Neural cell (in vitro differentiated cells): ENCODE measurements at regions not wholly inside any gene's neighbourhood (a gene's known extent, or its start where the extent isn't known, plus 50 kb on each side); places are given as distances from the start of the nearest gene placed in this dataset.

Experiments
- H2AFZ ChIP-seq: fragments of 200-600, 300-800 bp; sonication (generic), shearing (Covaris generic); 2 replicates; pipeline ENCODE4 v1.6.0; 2014; ENCODE audit warnings: low read depth, mild to moderate bottlenecking, antibody characterized with exemption, low read length, moderate library complexity
- H3F3A ChIP-seq: fragments of 200-600 bp; shearing (Covaris generic); 2 replicates; pipeline ENCODE4 v1.6.1; 2016; ENCODE audit warnings: mild to moderate bottlenecking, moderate library complexity, mixed read lengths, antibody characterized with exemption, low read length; ENCODE audit not compliant: insufficient read depth, poor library complexity, severe bottlenecking
- H3K27ac ChIP-seq: fragments of 200-600, 300-800 bp; sonication (generic), shearing (Covaris generic); 2 replicates; pipeline ENCODE4 v1.5.1; 2014; ENCODE audit warnings: mild to moderate bottlenecking, low read length, moderate library complexity
- H3K27me3 ChIP-seq: fragments of 300-800, 200-600 bp; sonication (generic), shearing (Covaris generic); 2 replicates; pipeline ENCODE4 v1.6.0; 2014; ENCODE audit warnings: mild to moderate bottlenecking, low read depth, low read length, moderate library complexity; ENCODE audit not compliant: insufficient read depth
- H3K36me3 ChIP-seq: fragments of 300-800, 200-600 bp; sonication (generic), shearing (Covaris generic); 2 replicates; pipeline ENCODE4 v1.5.1; 2014; ENCODE audit warnings: mild to moderate bottlenecking, antibody characterized with exemption, low read length, moderate library complexity; ENCODE audit not compliant: insufficient read depth
- H3K4me2 ChIP-seq: fragments of 300-800, 200-600 bp; sonication (generic), shearing (Covaris generic); 2 replicates; pipeline ENCODE4 v1.6.0; 2014; ENCODE audit warnings: mild to moderate bottlenecking, low read length
- H3K4me3 ChIP-seq: fragments of 300-800, 200-600 bp; sonication (generic), shearing (Covaris generic); 2 replicates; pipeline ENCODE4 v1.5.1; 2014; ENCODE audit warnings: mild to moderate bottlenecking, low read length, moderate library complexity
- H3K79me2 ChIP-seq: fragments of 200-600 bp; shearing (Covaris generic); replicated peaks from 2 replicates; pipeline ENCODE4 v1.6.0; 2014; ENCODE audit warnings: mild to moderate bottlenecking, low read length, moderate library complexity; ENCODE audit not compliant: insufficient read depth
- H3K9ac ChIP-seq: fragments of 300-800, 200-600 bp; sonication (generic), shearing (Covaris generic); 2 replicates; pipeline ENCODE4 v1.6.1; 2016; ENCODE audit warnings: mild to moderate bottlenecking, low read length, mixed read lengths
- H3K9me2 ChIP-seq: fragments of 200-600 bp; shearing (Covaris generic); 2 replicates; pipeline ENCODE4 v1.6.1; 2016; ENCODE audit warnings: mild to moderate bottlenecking, low read length, mixed read lengths; ENCODE audit not compliant: insufficient read depth
- H3K9me3 ChIP-seq: fragments of 200-600, 300-800 bp; sonication (generic), shearing (Covaris generic); 2 replicates; pipeline ENCODE4 v1.6.1; 2016; ENCODE audit warnings: mild to moderate bottlenecking, mixed run types, low read length, moderate library complexity, mixed read lengths
- H4K20me1 ChIP-seq: fragments of 200-600 bp; shearing (Covaris generic); 2 replicates; pipeline ENCODE4 v1.6.1; 2016; ENCODE audit warnings: mild to moderate bottlenecking, mixed run types; ENCODE audit not compliant: insufficient read depth
- EP300 ChIP-seq: fragments of 450-650 bp; conservative IDR thresholded peaks from 2 replicates; pipeline ENCODE4 v1.6.1; 2014; ENCODE audit warnings: antibody characterized with exemption, mild to moderate bottlenecking, moderate library complexity; ENCODE audit not compliant: poor library complexity, severe bottlenecking
- EZH2 ChIP-seq: fragments of 200-600, 300-800 bp; shearing (Covaris generic), sonication (generic); IDR thresholded peaks from 2 replicates; pipeline ENCODE4 v1.6.1; 2014; ENCODE audit warnings: antibody characterized with exemption, low read length, borderline replicate concordance, mild to moderate bottlenecking; ENCODE audit not compliant: insufficient read depth, poor library complexity, severe bottlenecking
- MXI1 ChIP-seq: fragments of 450-650 bp; conservative IDR thresholded peaks from 2 replicates; pipeline ENCODE4 v1.6.1; 2014; ENCODE audit warnings: antibody characterized with exemption, mild to moderate bottlenecking; ENCODE audit not compliant: poor library complexity, severe bottlenecking
- POLR2AphosphoS5 ChIP-seq: IDR thresholded peaks from 2 replicates; pipeline ENCODE4 v1.6.1; 2012
- RAD21 ChIP-seq: fragments of 450-650 bp; conservative IDR thresholded peaks from 2 replicates; pipeline ENCODE4 v1.6.1; 2014; ENCODE audit warnings: antibody characterized with exemption, mild to moderate bottlenecking, moderate library complexity
- SMC3 ChIP-seq: fragments of 450-650 bp; conservative IDR thresholded peaks from 2 replicates; pipeline ENCODE4 v1.6.1; 2014; ENCODE audit warnings: antibody characterized with exemption, mild to moderate bottlenecking, moderate library complexity; ENCODE audit not compliant: poor library complexity
- TAF1 ChIP-seq: IDR thresholded peaks from 2 replicates; pipeline ENCODE4 v1.6.1; 2012; ENCODE audit warnings: low read depth
- TF ChIP-seq, protein P1 (sequence below): IDR thresholded peaks from 2 replicates; pipeline ENCODE4 v1.6.1; 2012; ENCODE audit warnings: borderline replicate concordance
- TF ChIP-seq, protein P2 (sequence below): fragments of 450-650 bp; IDR thresholded peaks from 2 replicates; pipeline ENCODE4 v1.5.1; 2014; ENCODE audit warnings: antibody characterized with exemption, mild to moderate bottlenecking, moderate library complexity; ENCODE audit not compliant: poor library complexity, severe bottlenecking

DNA sequence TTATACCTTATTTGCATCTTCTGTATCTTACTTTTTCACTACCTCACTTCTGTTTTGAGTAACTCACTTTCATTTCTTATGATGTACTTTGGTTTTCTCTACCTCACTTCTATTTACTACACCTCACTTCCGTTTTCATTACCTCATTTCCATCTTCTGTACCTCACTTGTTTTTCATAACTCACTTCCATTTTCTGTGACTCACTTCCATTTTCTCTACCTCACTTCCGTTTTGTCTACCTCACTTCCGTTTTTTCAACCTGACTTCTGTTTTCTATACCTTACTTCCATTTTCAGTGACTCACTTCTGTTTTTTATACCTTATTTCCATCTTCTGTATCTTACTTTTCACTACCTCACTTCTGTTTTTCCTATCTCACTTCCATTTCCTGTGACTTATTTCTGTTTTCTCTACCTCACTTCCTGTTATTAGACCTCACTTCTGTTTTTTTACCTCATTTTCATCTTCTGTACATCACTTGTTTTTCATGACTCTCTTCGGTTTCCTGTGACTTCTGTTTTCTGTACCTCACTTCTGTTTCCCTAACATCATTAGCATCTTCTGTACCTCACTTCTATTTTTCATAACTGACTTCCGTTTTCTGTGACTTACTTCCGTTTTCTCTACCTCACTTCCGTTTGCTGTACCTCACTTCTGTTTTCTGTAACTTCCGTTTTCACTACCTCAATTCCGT is 493.1 kb upstream of the AKR1E2 start:
- Histone ChIP-seq H3K79me2 (no peaks in the 10 kb centered on the region), H3K27ac (no peak overlapping the region), H3K4me2 (no peak overlapping the region), H4K20me1 (no peaks in the 10 kb centered on the region), H3K36me3 (no peaks in the 10 kb centered on the region), H3K27me3 (no peaks in the 10 kb centered on the region), H3K9me2 (no peaks in the 10 kb centered on the region), H2AFZ (no peak overlapping the region), H3K9ac (no peak overlapping the region), H3F3A (no peaks in the 10 kb centered on the region), H3K4me3 (no peak overlapping the region), H3K9me3 (no peaks in the 10 kb centered on the region)
- TF ChIP-seq, protein P1, sequence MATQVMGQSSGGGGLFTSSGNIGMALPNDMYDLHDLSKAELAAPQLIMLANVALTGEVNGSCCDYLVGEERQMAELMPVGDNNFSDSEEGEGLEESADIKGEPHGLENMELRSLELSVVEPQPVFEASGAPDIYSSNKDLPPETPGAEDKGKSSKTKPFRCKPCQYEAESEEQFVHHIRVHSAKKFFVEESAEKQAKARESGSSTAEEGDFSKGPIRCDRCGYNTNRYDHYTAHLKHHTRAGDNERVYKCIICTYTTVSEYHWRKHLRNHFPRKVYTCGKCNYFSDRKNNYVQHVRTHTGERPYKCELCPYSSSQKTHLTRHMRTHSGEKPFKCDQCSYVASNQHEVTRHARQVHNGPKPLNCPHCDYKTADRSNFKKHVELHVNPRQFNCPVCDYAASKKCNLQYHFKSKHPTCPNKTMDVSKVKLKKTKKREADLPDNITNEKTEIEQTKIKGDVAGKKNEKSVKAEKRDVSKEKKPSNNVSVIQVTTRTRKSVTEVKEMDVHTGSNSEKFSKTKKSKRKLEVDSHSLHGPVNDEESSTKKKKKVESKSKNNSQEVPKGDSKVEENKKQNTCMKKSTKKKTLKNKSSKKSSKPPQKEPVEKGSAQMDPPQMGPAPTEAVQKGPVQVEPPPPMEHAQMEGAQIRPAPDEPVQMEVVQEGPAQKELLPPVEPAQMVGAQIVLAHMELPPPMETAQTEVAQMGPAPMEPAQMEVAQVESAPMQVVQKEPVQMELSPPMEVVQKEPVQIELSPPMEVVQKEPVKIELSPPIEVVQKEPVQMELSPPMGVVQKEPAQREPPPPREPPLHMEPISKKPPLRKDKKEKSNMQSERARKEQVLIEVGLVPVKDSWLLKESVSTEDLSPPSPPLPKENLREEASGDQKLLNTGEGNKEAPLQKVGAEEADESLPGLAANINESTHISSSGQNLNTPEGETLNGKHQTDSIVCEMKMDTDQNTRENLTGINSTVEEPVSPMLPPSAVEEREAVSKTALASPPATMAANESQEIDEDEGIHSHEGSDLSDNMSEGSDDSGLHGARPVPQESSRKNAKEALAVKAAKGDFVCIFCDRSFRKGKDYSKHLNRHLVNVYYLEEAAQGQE: no peak
- TF ChIP-seq POLR2AphosphoS5: no peak
- no peak for TF ChIP-seq EP300
- no peak for TF ChIP-seq SMC3
- TF ChIP-seq RAD21: no peak
- TF ChIP-seq MXI1: no peak
- TF ChIP-seq EZH2: no peak
- no peak for TF ChIP-seq TAF1
- TF ChIP-seq, protein P2, sequence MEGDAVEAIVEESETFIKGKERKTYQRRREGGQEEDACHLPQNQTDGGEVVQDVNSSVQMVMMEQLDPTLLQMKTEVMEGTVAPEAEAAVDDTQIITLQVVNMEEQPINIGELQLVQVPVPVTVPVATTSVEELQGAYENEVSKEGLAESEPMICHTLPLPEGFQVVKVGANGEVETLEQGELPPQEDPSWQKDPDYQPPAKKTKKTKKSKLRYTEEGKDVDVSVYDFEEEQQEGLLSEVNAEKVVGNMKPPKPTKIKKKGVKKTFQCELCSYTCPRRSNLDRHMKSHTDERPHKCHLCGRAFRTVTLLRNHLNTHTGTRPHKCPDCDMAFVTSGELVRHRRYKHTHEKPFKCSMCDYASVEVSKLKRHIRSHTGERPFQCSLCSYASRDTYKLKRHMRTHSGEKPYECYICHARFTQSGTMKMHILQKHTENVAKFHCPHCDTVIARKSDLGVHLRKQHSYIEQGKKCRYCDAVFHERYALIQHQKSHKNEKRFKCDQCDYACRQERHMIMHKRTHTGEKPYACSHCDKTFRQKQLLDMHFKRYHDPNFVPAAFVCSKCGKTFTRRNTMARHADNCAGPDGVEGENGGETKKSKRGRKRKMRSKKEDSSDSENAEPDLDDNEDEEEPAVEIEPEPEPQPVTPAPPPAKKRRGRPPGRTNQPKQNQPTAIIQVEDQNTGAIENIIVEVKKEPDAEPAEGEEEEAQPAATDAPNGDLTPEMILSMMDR: no peak

DNA sequence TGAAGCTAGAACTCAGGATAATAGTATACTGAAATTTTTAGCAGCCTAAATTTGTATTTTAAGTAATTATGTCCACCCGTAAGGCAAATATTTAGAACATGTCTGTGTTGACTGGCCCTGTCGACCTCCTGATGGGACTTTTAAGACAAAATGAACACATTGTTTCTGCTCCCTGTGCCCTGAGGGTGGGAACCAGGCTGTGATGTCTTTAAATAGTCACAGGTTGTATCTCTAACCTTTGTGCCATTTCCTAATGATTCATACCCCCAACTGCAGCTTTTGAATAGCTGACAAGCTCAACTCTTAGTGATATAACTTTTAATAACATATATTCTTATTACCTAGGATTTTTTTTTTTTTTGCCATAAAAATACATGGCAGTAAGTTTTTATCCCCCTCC is 494.9 kb upstream of the AKR1E2 start:
- Histone ChIP-seq H3K9me3 (no peaks in the 10 kb centered on the region), H3K27ac (no peak overlapping the region), H3K36me3 (no peaks in the 10 kb centered on the region), H3K9ac (no peak overlapping the region), H3K27me3 (no peaks in the 10 kb centered on the region), H3K79me2 (no peaks in the 10 kb centered on the region), H4K20me1 (no peaks in the 10 kb centered on the region), H2AFZ (no peak overlapping the region), H3K9me2 (no peaks in the 10 kb centered on the region), H3K4me2 (no peak overlapping the region), H3K4me3 (no peak overlapping the region), H3F3A (no peaks in the 10 kb centered on the region)
- TF ChIP-seq, protein P2: no peak
- TF ChIP-seq EP300 (no peak), SMC3 (no peak), RAD21 (no peak), TAF1 (no peak), EZH2 (no peak), POLR2AphosphoS5 (no peak), MXI1 (no peak)
- TF ChIP-seq, protein P1: no peak
